ENCODE measurements at regions not wholly inside any gene's neighbourhood (a gene's known extent, or its start where the extent isn't known, plus 50 kb on each side); places are given as distances from the start of the nearest gene placed in this dataset.
"Not testable (repeated sequence)": the region's sequence is repeated elsewhere in the genome, so short reads cannot be mapped to it uniquely, and the experiment has no call there.

DNA sequence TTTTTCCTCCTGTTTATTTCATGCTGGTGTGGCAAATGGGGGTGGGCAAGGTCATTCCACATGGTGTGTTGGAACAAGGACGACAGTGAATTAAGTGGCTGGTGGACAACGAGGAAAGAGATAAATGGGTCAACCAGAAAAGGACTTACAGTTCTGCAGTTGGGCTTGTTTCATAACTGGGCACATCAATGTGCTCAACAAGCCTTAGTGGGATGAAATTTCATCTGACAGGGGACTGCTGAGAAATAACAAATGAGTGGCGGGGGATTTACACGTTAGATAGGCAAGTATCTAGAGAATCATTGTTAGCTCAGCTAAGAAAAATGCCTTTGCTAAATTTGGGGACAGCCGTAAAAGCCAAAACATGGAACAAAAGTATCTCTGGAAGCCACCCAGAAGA lies 163.6 kb downstream of the NRN1 start:
- DNase-seq, result no peak
- intact Hi-C loops (cut with DNase I), result no loop called here

DNA sequence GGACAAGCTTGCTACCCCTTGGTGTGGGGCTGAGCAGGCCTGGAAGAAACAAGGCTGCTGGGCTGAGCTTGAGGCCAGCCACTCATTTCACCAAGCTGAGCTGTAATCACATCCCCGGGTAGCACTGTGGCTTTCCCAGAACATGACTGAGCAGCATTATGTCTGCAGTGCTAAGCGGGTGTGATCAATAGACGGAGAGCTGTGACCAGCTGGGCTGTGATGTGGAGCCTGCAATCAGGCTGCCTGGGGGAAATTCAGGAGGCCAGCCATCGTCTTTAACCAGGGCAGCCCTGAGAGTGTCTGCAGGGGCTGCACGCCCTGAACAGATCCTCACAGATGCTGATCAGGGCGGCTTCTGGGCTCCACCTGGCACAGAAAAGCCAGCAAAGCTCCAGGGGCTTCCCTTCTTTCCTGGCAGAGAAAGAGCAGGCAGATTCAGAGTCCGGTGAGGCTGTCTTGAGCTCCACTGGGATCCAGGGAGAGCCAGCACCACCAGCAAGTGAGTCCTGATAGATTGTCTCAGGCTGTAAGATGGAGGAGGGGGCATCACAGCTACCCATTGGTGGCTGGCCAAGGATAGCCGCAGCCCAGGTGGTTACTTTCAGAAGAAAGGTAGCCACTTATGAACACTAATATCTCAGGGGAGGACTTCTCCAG lies 165.9 kb downstream of the NRN1 start:
- DNase-seq, result peak in 3 of 10 donors; percentile 40 to 86 (median 70)
- intact Hi-C loops (cut with DNase I), result no loop called here

DNA sequence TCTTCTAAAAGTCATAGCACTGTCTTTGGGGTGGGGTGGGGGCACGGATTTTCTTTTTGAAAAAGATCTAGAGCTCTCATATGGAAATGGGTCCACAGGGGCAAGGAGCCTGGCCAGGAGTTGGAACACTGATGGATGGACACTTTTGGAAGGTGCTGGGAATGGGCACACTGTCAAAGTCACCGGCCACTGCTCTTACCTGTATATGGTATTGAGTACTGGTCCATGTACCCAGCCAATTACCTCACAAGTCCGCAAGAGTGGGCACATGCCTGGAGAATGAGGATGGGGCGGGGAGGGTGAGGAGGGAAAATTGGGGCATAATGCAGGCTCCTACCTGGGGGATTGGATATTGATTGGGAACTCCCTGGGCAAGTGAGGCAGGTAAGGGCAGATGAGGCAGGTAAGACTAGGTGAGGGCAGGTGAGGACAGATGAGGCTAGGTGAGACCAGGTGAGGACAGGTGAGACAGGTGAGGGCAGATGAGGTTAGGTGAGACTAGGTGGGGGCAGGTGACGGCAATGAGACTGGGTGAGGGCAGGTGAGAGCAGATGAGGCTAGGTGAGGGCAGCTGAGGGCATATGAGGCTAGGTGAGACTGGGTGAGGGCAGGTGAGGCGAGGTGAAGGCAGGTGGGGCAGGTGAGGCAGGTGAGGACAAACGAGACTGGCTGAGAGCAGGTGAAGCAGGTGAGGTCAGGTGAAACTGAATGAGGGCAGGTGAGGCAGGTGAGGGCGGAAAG lies 167.9 kb downstream of the NRN1 start:
- intact Hi-C loops (cut with DNase I), result no loop called here
- no peak for DNase-seq

DNA sequence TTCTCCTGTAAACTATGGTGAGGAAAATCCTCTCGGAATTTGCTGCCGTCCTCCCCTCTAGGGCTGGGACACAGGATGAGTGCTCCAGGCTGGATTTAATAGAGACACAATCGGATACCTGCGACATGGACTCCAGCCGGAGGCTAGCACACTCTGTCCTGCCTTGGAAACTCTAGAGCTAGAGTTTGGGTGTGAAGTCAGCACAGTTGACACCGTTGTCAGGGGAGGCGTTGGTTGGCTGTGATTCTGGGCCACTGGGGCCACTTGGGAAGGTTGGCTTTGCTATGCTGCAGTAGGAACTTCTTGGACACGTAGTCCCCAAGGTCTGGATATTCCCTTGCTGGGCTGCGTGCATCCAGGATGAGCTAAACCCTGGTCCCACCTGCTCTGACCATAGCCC lies 169.4 kb downstream of the NRN1 start:
- intact Hi-C loops (cut with DNase I), result no loop called here
- DNase-seq, result no peak

DNA sequence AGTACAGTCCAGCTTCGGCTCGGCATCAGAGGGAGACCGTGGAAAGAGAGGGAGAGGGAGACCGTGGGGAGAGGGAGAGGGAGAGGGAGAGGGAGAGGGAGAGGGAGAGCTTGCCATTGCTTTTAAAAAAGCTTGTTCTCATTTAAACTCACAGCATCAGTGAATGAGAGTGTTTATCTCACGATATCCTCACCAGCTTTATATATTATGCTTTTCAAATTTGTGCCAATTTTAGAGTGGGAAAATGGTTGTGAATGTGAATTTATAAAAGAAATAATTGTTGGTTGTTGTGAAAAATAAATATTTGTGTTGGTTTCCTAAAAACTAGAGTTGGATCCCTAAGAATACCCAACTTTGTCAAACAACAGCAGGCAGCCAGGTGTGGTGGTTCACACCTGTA lies 170.1 kb downstream of the NRN1 start:
- DNase-seq; intact Hi-C loops (cut with DNase I): not testable (repeated sequence)

DNA sequence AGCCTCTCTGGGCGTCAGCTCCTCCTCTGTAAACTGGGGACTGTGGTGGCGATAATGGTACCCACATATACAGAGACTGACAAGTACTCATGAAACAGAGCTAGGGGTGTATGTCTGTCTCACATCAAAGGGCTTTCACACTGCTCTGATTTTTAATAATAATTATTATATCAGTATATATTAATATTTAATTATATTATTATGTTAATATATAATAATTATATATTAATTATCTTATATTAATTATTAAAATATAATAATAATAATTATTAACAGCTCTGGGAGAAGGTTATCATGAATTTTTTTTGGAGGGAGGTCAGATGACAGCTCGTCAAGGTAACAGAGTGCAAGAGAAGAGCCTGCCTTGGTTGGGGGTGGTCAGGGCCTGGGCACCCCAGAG lies 173.6 kb downstream of the NRN1 start:
- intact Hi-C loops (cut with DNase I), result no loop called here
- DNase-seq, result no peak

DNA sequence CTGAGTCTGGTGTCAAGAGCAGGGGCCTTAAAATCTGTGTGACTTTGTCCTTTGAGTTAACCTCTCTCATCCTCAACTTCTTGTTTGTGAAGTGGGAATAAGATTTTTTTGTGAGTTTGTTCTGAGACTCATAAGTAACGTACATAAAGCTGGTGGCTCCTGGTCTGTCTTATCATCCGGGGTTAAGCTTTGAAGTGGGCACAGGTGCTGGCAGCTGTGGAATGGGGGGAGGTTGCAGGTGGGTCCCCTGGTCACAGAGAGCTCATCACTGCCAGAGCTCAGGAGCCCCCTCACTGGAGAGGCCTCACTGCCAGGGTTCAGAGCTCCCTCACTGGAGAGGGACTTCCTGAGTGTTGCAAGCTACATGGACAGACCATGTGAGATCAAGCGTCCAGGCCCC lies 174.1 kb downstream of the NRN1 start:
- intact Hi-C loops (cut with DNase I), result no loop called here
- DNase-seq, result no peak

DNA sequence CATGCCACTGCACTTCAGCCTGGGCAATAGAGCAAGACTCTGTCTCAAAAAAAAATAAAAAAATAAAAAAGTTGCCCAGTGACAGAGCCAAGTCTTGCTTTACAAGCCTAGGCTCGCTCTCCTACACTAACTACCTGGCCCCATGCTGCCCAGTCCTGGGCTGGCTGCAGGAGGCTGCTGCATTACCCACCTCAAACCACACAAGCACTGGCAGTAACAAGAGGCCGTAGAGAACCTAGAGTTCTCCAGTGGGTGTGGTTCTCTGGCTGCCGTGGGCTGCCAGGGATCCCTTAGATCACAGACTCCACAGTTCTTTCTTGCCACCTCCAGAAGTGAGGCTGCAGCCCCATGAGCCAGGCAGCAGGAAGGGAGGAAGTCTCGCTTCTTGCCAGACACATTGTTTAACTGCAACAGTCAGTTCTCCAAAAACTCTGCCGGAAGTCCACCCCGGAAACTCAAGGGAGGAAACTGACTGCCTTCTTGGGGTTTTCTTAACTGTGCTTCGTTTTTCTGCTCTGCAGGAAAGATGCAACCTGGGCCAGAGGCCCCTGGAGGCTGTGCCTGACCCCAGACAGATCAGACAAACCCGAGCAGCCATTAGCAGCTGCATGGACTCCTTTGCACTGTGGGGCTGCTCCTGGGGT lies 175.4 kb downstream of the NRN1 start:
- intact Hi-C loops (cut with DNase I), result not testable (repeated sequence)

DNA sequence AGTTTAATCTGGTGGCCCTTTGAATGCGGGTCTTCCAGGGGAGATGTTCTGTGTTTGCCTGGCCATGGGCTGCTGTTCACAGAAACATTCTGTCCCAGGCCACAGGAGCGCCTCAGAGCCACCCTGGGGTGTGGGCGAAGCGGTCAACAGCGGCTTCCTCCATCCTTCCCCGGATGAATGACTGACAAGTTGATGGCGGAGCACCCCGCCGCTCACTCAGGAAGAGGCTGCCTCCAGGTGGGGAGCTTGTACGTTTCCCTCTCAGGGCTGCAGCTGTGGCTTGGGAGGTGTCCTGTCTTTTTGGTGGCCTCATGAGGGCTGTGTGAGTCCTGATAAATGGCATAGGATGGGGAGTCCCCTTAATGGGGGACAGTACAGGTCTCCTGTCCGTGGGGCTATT lies 178.4 kb downstream of the NRN1 start:
- intact Hi-C loops (cut with DNase I), result no loop called here
- DNase-seq, result no peak

More for the DNA sequence above, 175.4 kb downstream of the NRN1 start:
- peak in 1 of 10 donors; percentile 84 for DNase-seq

DNA sequence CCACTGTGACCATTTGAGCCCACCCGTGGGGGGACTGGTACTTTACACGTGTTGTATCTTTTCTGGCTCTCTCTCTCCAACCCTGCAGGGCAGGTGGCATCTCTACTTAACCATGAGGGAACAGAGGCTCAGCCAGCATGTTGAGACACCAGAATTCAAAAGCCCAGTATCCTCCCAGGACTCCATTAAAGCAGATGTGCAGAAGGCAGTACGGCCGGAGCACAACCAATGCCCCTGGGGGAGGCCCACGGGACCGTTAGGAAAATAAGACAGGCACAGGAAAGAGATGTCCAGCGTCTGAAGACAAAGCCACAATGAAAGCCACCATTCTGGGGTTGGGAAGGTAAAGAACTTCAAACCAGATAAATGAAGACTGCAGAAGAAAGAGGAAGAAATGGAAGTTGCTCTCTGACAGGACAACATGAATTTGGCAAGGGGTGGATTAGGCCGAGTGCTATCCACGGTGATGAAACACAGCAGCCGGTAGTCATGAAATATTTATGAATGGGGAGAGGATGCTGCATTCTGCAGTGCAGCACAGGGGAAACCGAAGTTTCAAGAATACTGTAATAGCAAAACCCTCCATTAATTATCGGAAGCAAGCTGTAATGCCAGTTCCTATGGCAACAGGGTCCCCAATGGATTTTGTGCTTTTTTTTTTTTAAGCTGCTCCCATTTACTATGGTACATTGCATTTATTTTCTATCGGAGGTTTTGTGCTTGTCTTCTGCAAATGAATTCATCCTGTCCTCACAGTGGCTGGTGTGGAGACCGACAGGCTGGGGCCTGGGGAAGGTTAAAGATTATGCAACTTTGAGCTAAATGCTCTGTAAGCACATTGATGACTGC lies 179.4 kb downstream of the NRN1 start:
- DNase-seq, result no peak
- intact Hi-C loops (cut with DNase I), result no loop called here

DNA sequence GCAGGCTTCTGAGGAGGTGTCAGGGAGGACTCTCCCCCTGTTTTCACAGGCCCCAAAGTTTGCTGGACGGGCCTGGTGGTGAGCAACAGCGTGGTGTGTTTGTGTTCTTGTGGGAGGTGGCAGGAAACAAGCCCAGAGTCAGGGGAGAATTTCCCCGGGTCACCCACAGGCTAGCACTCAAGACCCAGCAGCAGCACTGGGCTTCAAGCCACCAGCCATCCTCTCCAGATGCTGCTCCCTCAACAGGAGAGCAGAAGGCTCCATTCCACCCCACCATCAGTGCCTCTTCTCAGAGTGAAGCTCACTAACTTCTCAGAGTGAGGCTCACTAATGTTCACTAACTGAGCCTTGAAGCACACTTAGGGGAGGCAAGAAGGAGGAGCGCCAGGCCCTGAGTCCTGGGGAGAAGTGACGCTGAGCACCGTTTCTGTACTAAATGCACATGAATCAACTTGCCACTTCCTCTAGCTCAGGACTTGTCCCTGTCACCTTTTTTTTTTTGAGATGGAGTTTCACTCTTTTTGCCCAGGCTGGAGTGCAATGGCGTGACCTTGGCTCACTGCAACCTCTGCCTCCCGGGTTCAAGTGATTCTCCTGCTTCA lies 182.2 kb downstream of the NRN1 start:
- intact Hi-C loops (cut with DNase I); DNase-seq: not testable (repeated sequence)
